HL-60 (cell line): ENCODE measurements at regions not wholly inside any gene's neighbourhood (a gene's known extent, or its start where the extent isn't known, plus 50 kb on each side); places are given as distances from the start of the nearest gene placed in this dataset.

Experiments used
- GABPA ChIP-seq: IDR thresholded peaks from 2 replicates; pipeline ENCODE4 v1.6.1; 2012; ENCODE audit warnings: low read depth
- POLR2AphosphoS5 ChIP-seq: IDR thresholded peaks from 2 replicates; pipeline ENCODE4 v1.6.1; 2012; ENCODE audit warnings: low read depth
- SPI1 ChIP-seq: IDR thresholded peaks from 2 replicates; pipeline ENCODE4 v1.6.1; 2012; ENCODE audit warnings: low read depth, mild to moderate bottlenecking, borderline replicate concordance
- TF ChIP-seq, protein P1 (sequence below): IDR thresholded peaks from one replicate; pipeline ENCODE4 v1.5.1; 2011; ENCODE audit warnings: low read length, control low read depth, inconsistent platforms; ENCODE audit not compliant: insufficient read depth
- TF ChIP-seq, protein P2 (sequence below): IDR thresholded peaks from 2 replicates; pipeline ENCODE4 v1.6.1; 2012; ENCODE audit warnings: low read depth; ENCODE audit not compliant: insufficient replicate concordance

DNA sequence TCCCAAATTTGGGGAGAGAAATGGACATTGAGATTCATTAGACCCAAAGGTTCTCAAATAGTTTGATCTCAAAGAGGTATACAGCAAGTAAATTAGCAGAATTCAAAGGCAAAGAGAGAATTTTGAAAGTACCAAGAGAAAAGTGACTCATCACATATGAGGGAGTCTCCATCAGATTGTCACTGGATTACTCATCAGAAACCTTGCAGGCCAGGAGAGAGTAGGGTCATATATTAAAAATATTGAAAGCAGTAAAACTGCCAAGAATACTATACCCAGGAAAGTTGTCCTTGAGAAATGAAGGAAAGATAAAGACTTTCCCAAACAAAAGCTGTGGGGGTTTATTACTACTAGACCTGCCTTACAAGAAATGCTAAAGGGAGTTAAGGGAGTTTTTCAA is 140.6 kb downstream of the TMEM168 start:
- TF ChIP-seq, protein P1, sequence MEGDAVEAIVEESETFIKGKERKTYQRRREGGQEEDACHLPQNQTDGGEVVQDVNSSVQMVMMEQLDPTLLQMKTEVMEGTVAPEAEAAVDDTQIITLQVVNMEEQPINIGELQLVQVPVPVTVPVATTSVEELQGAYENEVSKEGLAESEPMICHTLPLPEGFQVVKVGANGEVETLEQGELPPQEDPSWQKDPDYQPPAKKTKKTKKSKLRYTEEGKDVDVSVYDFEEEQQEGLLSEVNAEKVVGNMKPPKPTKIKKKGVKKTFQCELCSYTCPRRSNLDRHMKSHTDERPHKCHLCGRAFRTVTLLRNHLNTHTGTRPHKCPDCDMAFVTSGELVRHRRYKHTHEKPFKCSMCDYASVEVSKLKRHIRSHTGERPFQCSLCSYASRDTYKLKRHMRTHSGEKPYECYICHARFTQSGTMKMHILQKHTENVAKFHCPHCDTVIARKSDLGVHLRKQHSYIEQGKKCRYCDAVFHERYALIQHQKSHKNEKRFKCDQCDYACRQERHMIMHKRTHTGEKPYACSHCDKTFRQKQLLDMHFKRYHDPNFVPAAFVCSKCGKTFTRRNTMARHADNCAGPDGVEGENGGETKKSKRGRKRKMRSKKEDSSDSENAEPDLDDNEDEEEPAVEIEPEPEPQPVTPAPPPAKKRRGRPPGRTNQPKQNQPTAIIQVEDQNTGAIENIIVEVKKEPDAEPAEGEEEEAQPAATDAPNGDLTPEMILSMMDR = no peak
- TF ChIP-seq, protein P2, sequence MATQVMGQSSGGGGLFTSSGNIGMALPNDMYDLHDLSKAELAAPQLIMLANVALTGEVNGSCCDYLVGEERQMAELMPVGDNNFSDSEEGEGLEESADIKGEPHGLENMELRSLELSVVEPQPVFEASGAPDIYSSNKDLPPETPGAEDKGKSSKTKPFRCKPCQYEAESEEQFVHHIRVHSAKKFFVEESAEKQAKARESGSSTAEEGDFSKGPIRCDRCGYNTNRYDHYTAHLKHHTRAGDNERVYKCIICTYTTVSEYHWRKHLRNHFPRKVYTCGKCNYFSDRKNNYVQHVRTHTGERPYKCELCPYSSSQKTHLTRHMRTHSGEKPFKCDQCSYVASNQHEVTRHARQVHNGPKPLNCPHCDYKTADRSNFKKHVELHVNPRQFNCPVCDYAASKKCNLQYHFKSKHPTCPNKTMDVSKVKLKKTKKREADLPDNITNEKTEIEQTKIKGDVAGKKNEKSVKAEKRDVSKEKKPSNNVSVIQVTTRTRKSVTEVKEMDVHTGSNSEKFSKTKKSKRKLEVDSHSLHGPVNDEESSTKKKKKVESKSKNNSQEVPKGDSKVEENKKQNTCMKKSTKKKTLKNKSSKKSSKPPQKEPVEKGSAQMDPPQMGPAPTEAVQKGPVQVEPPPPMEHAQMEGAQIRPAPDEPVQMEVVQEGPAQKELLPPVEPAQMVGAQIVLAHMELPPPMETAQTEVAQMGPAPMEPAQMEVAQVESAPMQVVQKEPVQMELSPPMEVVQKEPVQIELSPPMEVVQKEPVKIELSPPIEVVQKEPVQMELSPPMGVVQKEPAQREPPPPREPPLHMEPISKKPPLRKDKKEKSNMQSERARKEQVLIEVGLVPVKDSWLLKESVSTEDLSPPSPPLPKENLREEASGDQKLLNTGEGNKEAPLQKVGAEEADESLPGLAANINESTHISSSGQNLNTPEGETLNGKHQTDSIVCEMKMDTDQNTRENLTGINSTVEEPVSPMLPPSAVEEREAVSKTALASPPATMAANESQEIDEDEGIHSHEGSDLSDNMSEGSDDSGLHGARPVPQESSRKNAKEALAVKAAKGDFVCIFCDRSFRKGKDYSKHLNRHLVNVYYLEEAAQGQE = no peak
- TF ChIP-seq POLR2AphosphoS5 = no peak
- no peak for TF ChIP-seq GABPA
- TF ChIP-seq SPI1 = no peak
